ENCODE measurements at regions not wholly inside any gene's neighbourhood (a gene's known extent, or its start where the extent isn't known, plus 50 kb on each side); places are given as distances from the start of the nearest gene placed in this dataset.
"Not testable (repeated sequence)": the region's sequence is repeated elsewhere in the genome, so short reads cannot be mapped to it uniquely, and the experiment has no call there.

- no peak for DNase-seq (ENCODE audit: low read depth)
Observed at GRCh38 chr2:39872748-39873147, 93.7 kb upstream of the THUMPD2 start.

GRCh38 chr2:39871291-39871761 lies 92.3 kb upstream of the THUMPD2 start:
- peak; percentile 92 for DNase-seq (ENCODE audit: low read depth)

- DNase-seq (ENCODE audit: low read depth) = no peak
Observed at GRCh38 chr2:39870871-39871270, 91.8 kb upstream of the THUMPD2 start.

GRCh38 chr2:39867268-39867667 lies 88.2 kb upstream of the THUMPD2 start:
- no peak for DNase-seq (ENCODE audit: low read depth)

- no peak for DNase-seq (ENCODE audit: low read depth)
Observed at GRCh38 chr2:39865751-39866150, 86.7 kb upstream of the THUMPD2 start.

GRCh38 chr2:39863672-39864071 lies 84.6 kb upstream of the THUMPD2 start:
- not testable (repeated sequence) for DNase-seq (ENCODE audit: low read depth)

- DNase-seq (ENCODE audit: low read depth) = no peak
Observed at GRCh38 chr2:39860538-39860937, 81.5 kb upstream of the THUMPD2 start.

GRCh38 chr2:39858677-39859076 lies 79.6 kb upstream of the THUMPD2 start:
- no peak for DNase-seq (ENCODE audit: low read depth)

- DNase-seq (ENCODE audit: low read depth) = no peak
Observed at GRCh38 chr2:39855856-39856255, 76.8 kb upstream of the THUMPD2 start.

GRCh38 chr2:39854771-39855170 lies 75.7 kb upstream of the THUMPD2 start:
- DNase-seq (ENCODE audit: low read depth) = no peak

- DNase-seq (ENCODE audit: low read depth) = no peak
Observed at GRCh38 chr2:39852831-39853230, 73.8 kb upstream of the THUMPD2 start.

- peak; percentile 22 for DNase-seq (ENCODE audit: low read depth)
Observed at GRCh38 chr2:39851651-39852110, 72.6 kb upstream of the THUMPD2 start.

GRCh38 chr2:39851251-39851650 lies 72.2 kb upstream of the THUMPD2 start:
- DNase-seq (ENCODE audit: low read depth) = no peak

GRCh38 chr2:39849982-39850526 lies 71.0 kb upstream of the THUMPD2 start:
- no peak for DNase-seq (ENCODE audit: low read depth)

GRCh38 chr2:39849064-39849463 lies 70.0 kb upstream of the THUMPD2 start:
- DNase-seq (ENCODE audit: low read depth) = no peak

- DNase-seq (ENCODE audit: low read depth) = no peak
Observed at GRCh38 chr2:39845460-39846146, 66.5 kb upstream of the THUMPD2 start.

- DNase-seq (ENCODE audit: low read depth) = no peak
Observed at GRCh38 chr2:39839261-39839848, 60.3 kb upstream of the THUMPD2 start.

- DNase-seq (ENCODE audit: low read depth) = no peak
Observed at GRCh38 chr2:39838589-39838988, 59.5 kb upstream of the THUMPD2 start.

GRCh38 chr2:39837856-39838453 lies 58.9 kb upstream of the THUMPD2 start:
- no peak for DNase-seq (ENCODE audit: low read depth)

GRCh38 chr2:39836638-39837037 lies 57.6 kb upstream of the THUMPD2 start:
- DNase-seq (ENCODE audit: low read depth) = no peak

GRCh38 chr2:39834426-39834825 lies 55.4 kb upstream of the THUMPD2 start:
- DNase-seq (ENCODE audit: low read depth) = no peak

- not testable (repeated sequence) for DNase-seq (ENCODE audit: low read depth)
Observed at GRCh38 chr2:39830610-39831009, 51.6 kb upstream of the THUMPD2 start.
